HG03354 (cell line): ENCODE measurements at regions not wholly inside any gene's neighbourhood (a gene's known extent, or its start where the extent isn't known, plus 50 kb on each side); places are given as distances from the start of the nearest gene placed in this dataset.
A peak's percentile ranks its signal among the peaks of the same experiment; 100 is the strongest.
"Not testable (repeated sequence)": the region's sequence is repeated elsewhere in the genome, so short reads cannot be mapped to it uniquely, and the experiment has no call there.

Experiments used
- ATAC-seq: cut with Tn5 transposase; IDR thresholded peaks from one replicate; pipeline ENCODE4 v1.9.1; 2021; ENCODE audit warnings: mild to moderate bottlenecking; ENCODE audit not compliant: unreplicated experiment, poor library complexity, severe bottlenecking

GRCh38 chr3:18531662-18532061, 106.5 kb upstream of the SATB1 start:
- ATAC-seq = peak; percentile 95

- ATAC-seq = no peak
These were observed 104.5 kb upstream of the SATB1 start for GRCh38 chr3:18529631-18530030.

GRCh38 chr3:18527691-18528090, 102.6 kb upstream of the SATB1 start:
- no peak for ATAC-seq

- ATAC-seq = no peak
These were observed 101.5 kb upstream of the SATB1 start for GRCh38 chr3:18526667-18527066.

- ATAC-seq = not testable (repeated sequence)
These were observed 91.0 kb upstream of the SATB1 start for GRCh38 chr3:18516170-18516569.

GRCh38 chr3:18513091-18513490, 88.0 kb upstream of the SATB1 start:
- ATAC-seq = no peak

GRCh38 chr3:18512007-18512406, 86.9 kb upstream of the SATB1 start:
- no peak for ATAC-seq

- ATAC-seq = no peak
These were observed 85.8 kb upstream of the SATB1 start for GRCh38 chr3:18510947-18511346.

- no peak for ATAC-seq
These were observed 82.2 kb upstream of the SATB1 start for GRCh38 chr3:18507333-18507732.

GRCh38 chr3:18505056-18505455, 79.9 kb upstream of the SATB1 start:
- ATAC-seq = no peak

GRCh38 chr3:18501679-18502343, 76.7 kb upstream of the SATB1 start:
- ATAC-seq = no peak

- ATAC-seq = no peak
These were observed 75.2 kb upstream of the SATB1 start for GRCh38 chr3:18500322-18500721.

GRCh38 chr3:18499301-18499700, 74.2 kb upstream of the SATB1 start:
- peak; percentile 90 for ATAC-seq

GRCh38 chr3:18494251-18494650, 69.1 kb upstream of the SATB1 start:
- no peak for ATAC-seq

GRCh38 chr3:18489939-18490338, 64.8 kb upstream of the SATB1 start:
- no peak for ATAC-seq

- no peak for ATAC-seq
These were observed 58.1 kb upstream of the SATB1 start for GRCh38 chr3:18483226-18483625.

GRCh38 chr3:18481946-18482548, 56.9 kb upstream of the SATB1 start:
- no peak for ATAC-seq

GRCh38 chr3:18477620-18478019, 52.5 kb upstream of the SATB1 start:
- no peak for ATAC-seq
